ENCODE measurements at regions not wholly inside any gene's neighbourhood (a gene's known extent, or its start where the extent isn't known, plus 50 kb on each side); places are given as distances from the start of the nearest gene placed in this dataset.

GRCh38 chr16:50900391-50900942, 158.6 kb downstream of the CYLD start:
- H3K27ac Mint-ChIP-seq: no peak overlapping the region
- peaks cover 5% of the 10 kb centered on the region for H3K27me3 Mint-ChIP-seq
- H3K36me3 Mint-ChIP-seq (ENCODE audit: low read depth): no peaks in the 10 kb centered on the region
- no peaks in the 10 kb centered on the region for H3K4me1 Mint-ChIP-seq (ENCODE audit: low read depth)
- DNase-seq: no peak
- peaks cover 5% of the 10 kb centered on the region for H3K9me3 Mint-ChIP-seq
- no peak for TF ChIP-seq CTCF (IDR thresholded peaks at IDR 0.05)
- CTCF ChIA-PET: no interaction called here
- no peak overlapping the region for H3K4me3 Mint-ChIP-seq
- ATAC-seq: no peak
- POLR2A ChIA-PET: no interaction called here
- intact Hi-C loops (cut with micrococcal nuclease): no loop called here

- Mint-ChIP-seq H3K27me3 (peaks cover 1% of the 10 kb centered on the region), H3K9me3 (peaks cover 5% of the 10 kb centered on the region), H3K4me1 (ENCODE audit: low read depth) (no peaks in the 10 kb centered on the region), H3K4me3 (no peak overlapping the region), H3K27ac (no peak overlapping the region), H3K36me3 (ENCODE audit: low read depth) (no peaks in the 10 kb centered on the region)
- DNase-seq: no peak
- ChIA-PET POLR2A (no interaction called here), CTCF (no interaction called here)
- intact Hi-C loops (cut with micrococcal nuclease): no loop called here
- TF ChIP-seq CTCF (IDR thresholded peaks at IDR 0.05): no peak
- no peak for ATAC-seq
Measured at GRCh38 chr16:50899951-50900350, 158.1 kb downstream of the CYLD start.

GRCh38 chr16:50889746-50890145, 147.9 kb downstream of the CYLD start:
- TF ChIP-seq CTCF (IDR thresholded peaks at IDR 0.05): no peak
- CTCF ChIA-PET: no interaction called here
- no peak overlapping the region for H3K27ac Mint-ChIP-seq
- no peak for DNase-seq
- peaks cover 14% of the 10 kb centered on the region for H3K27me3 Mint-ChIP-seq
- no peaks in the 10 kb centered on the region for H3K9me3 Mint-ChIP-seq
- H3K36me3 Mint-ChIP-seq (ENCODE audit: low read depth): no peaks in the 10 kb centered on the region
- no peak for ATAC-seq
- intact Hi-C loops (cut with micrococcal nuclease): no loop called here
- POLR2A ChIA-PET: no interaction called here
- H3K4me3 Mint-ChIP-seq: no peak overlapping the region
- no peaks in the 10 kb centered on the region for H3K4me1 Mint-ChIP-seq (ENCODE audit: low read depth)

- no peak for DNase-seq
- Mint-ChIP-seq H3K4me3 (no peak overlapping the region), H3K36me3 (ENCODE audit: low read depth) (no peaks in the 10 kb centered on the region), H3K9me3 (no peaks in the 10 kb centered on the region), H3K4me1 (ENCODE audit: low read depth) (no peaks in the 10 kb centered on the region), H3K27ac (no peak overlapping the region), H3K27me3 (peaks cover 13% of the 10 kb centered on the region)
- ChIA-PET CTCF (no interaction called here), POLR2A (no interaction called here)
- intact Hi-C loops (cut with micrococcal nuclease): no loop called here
- no peak for TF ChIP-seq CTCF (IDR thresholded peaks at IDR 0.05)
- no peak for ATAC-seq
Measured at GRCh38 chr16:50889276-50889675, 147.4 kb downstream of the CYLD start.

GRCh38 chr16:50888486-50889261, 146.8 kb downstream of the CYLD start:
- no peak for ATAC-seq
- Mint-ChIP-seq H3K36me3 (ENCODE audit: low read depth) (no peaks in the 10 kb centered on the region), H3K27me3 (peaks cover 10% of the 10 kb centered on the region), H3K4me3 (no peak overlapping the region), H3K4me1 (ENCODE audit: low read depth) (no peaks in the 10 kb centered on the region), H3K9me3 (no peaks in the 10 kb centered on the region), H3K27ac (no peak overlapping the region)
- no peak for DNase-seq
- CTCF ChIA-PET: no interaction called here
- TF ChIP-seq CTCF (IDR thresholded peaks at IDR 0.05): no peak
- POLR2A ChIA-PET: no interaction called here
- intact Hi-C loops (cut with micrococcal nuclease): no loop called here

Measured in activated CD8-positive, alpha-beta T cell treated with anti-CD3 and anti-CD28 coated beads for 36 hours (primary cell).